NOMO-1 treated with DMSO at 0.1 percent for 48 hours (cell line): ENCODE measurements at regions not wholly inside any gene's neighbourhood (a gene's known extent, or its start where the extent isn't known, plus 50 kb on each side); places are given as distances from the start of the nearest gene placed in this dataset.
A peak's percentile ranks its signal among the peaks of the same experiment; 100 is the strongest.
"Not testable (repeated sequence)": the region's sequence is repeated elsewhere in the genome, so short reads cannot be mapped to it uniquely, and the experiment has no call there.

ENCODE experiments used
- DNase-seq: peaks from one replicate; lab custom pipeline; 2025; ENCODE audit not compliant: unreplicated experiment; lab: John Stamatoyannopoulos, UW

DNA sequence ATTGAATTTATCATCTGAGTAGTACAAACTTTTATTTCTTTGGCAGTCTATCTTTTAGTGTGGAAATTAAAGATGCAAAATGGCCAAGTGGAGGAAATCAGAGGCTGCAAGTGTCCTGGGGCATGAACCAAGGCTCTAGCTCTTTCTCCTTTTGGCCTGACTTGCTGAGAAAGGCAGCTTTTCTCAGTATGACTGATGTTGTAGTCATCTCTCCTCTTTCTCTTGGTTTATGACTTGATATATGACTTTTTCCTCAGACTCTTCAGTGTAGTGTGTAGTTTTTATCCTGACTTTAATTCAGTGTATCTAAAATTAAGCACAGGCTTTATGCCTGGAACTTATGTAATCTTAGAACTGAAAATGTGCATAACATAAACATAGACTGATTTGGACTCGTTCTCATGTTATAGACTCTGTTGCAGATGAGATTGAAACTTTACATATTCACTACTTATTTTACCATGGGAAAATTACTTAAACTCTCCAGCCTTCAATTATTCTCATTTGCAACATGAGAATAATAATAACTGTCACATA is 65.7 kb downstream of the SLITRK5 start:
- DNase-seq = no peak

DNA sequence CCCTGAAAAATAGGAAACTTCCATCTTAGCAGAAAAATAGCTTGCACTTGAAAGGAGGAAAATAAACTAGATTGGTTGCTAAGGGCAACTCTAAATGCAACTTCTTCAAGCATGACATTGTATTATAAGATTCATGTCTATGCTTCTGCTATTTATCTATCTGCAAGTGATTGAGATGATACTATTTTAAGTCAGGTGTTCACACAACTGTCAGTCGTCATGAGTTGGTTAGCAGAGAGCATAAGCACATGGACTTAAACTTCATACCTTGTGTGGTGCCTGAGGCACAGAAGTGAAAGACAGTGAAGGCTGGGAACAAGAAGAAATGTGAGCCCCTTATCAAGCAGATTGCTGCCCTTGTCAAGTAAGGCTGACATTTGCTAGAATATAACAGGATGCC is 82.9 kb downstream of the SLITRK5 start:
- no peak for DNase-seq

- no peak for DNase-seq
Measured at GRCh38 chr13:87769445-87769844, 98.3 kb downstream of the SLITRK5 start.

DNA sequence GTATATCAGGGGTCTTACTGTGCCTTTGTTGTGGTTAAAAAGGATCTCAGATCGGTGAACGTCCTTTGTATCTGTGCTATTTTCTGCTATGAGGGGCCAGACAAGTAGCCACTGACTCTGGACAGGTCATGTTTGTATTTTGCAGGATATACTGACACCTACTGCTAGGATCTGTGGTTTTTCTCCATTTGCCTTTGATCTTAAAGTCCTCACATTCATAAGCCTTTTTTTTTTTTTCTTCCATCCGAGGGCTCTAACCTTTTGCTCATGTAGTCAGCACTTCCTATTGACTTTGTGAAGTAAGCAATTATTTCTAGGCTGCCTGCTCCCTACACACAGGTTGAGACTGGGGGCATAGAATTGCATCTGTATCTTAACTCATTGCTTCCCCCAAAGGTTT is 106.2 kb downstream of the SLITRK5 start:
- DNase-seq = no peak

DNA sequence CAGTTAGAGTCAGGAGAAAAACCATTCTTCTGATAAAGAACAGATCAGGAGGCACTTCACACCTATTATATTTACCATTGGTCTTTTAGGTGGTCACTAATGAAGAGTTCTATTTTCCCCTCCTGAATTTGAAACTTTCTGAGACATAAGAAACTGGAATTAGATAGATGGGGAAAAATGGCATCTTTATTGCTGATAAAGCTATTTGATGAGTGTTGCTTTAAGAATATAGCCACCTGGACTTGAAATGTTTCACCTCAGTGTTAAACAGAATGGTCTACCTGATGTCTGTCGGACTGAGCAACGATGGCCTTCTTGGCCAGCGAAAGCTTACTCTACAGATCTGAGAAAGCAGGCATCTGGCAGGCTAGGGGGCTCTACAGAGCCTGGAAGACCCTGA is 107.0 kb downstream of the SLITRK5 start:
- no peak for DNase-seq

GRCh38 chr13:87779426-87779825 is 108.3 kb downstream of the SLITRK5 start:
- DNase-seq = no peak

GRCh38 chr13:87783366-87783765 is 112.2 kb downstream of the SLITRK5 start:
- no peak for DNase-seq

DNA sequence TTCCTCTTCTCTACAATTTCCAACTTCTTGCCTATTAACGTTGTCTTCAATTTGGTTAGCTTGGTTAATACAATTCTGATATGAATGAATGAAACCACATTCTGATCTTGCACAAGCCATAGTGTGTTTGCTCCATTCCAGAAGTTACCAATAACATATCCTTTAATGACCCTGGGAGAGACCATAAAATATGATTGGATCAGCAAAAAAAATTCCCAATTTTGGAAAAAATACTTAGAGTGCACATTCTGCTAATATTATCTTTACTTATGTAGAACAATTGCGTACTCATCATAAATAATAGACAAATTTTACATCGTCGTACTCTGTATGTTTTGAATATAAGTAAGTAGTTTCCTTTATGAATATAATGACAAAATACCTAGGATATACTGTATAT is 117.2 kb downstream of the SLITRK5 start:
- no peak for DNase-seq

DNA sequence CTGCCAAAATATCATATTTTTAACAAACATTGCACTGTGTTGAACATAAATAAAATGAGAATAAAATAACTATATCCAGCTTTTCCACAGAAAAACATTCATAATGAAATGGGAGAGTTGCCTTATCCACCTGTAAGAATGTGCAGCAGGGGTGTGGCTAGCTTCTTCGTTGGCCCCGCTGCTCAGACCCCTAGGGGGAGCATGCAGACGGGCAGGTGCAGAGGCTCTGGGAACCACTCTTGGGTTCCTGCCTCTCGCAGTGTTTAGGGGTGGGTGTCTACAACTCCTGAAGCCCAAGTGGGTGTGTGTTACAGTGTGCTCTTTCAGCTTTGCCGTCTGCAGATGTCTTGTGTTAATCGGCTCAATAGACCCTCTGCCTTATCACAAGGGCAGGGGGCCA is 121.7 kb downstream of the SLITRK5 start:
- DNase-seq = no peak

DNA sequence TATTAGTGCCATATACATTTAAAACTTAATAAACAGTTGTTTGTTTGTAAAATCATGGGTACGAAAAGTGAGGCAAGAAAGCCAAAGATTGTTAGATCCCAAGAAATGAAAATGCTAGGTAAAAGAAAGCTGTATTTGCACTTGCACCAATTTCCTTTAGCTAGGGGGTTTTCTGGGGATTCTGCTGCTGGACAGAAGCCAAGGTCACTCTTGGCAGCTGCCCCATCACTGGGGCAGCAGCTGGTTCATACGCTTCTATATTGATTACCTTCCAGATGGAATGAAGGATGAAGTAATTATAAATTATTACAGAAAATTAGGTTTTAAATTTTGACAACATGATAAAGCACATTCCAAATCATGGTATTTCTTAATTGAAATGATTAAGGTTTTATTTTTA is 127.4 kb downstream of the SLITRK5 start:
- no peak for DNase-seq

DNA sequence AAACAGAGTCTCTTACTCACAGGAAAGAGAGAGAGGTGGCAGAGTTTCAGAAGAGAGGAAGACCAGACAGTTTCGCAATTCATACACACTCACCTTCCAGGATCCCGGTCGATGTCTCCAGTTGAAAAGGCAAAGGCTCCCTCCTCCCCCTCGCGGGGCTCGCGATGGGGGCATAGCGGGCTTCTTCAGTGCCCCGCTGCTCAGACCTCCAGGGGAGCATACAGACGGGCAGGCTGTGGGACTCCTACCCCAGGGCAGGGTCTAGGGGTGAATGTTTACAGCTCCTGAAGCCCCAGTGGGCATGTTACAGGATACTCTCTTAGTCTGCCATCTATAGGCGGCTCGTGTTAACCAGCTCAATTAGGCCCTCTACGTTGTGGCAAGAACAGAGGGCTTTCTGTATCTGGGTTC is 139.2 kb downstream of the SLITRK5 start:
- DNase-seq = no peak

DNA sequence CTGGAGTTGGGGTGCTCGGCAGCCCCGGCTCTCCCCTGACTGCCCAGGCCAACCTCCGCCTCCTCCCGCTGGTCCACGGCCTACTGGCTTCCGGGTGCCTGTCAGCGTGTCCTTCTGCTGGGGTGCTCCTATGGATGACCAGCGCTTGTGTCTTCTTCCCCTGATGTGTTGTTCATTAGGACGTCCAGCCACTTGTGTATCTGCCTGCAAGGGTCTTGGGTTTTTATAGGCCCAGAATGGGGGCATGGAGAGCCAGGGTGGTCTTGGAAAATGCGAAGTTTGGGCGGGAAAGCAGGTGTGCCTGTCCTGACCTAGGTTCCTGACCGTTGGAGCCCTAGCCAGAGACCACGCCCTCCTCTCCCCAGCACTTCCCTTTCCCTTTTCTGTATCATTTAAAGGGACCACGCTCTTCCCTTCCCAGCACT is 139.8 kb downstream of the SLITRK5 start:
- DNase-seq = no peak

DNA sequence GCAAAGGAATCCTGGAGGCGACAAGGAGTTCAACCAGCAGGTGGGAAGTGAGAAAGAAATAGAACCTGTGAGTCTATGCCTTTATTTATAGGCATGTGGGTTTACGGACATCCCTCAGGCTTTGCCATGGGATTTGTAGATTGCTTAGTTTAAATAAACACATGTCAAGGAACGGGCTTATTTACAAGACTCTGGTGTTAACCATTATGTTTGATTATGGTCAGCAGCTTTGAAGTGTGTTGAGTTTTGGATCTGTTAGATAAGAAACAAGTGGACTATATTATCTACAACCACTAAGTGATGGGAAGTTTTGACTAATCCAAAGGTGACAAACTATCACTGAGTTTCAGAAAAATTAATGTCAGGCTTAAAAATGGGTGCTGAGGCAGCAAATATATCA is 143.2 kb downstream of the SLITRK5 start:
- DNase-seq = no peak

GRCh38 chr13:87820241-87820640 is 149.1 kb downstream of the SLITRK5 start:
- DNase-seq = no peak

GRCh38 chr13:87821512-87821911 is 150.3 kb downstream of the SLITRK5 start:
- peak; percentile 61 for DNase-seq

DNA sequence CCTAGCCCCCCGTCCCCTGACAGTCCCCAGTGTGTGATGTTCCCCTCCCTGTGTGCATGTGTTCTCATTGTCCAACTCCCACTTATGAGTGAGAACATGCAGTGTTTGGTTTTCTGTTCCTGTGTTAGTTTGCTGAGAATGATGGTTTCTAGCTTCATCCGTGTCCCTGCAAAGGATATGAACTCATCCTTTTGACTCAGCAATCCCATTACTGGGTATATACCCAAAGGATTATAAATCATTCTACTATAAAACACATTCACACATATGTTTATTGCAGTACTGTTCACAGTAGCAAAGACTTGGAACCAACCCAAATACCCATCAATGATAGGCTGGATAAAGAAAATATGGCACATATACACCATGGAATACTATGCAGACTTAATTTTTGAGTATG is 155.1 kb downstream of the SLITRK5 start:
- DNase-seq = not testable (repeated sequence)

DNA sequence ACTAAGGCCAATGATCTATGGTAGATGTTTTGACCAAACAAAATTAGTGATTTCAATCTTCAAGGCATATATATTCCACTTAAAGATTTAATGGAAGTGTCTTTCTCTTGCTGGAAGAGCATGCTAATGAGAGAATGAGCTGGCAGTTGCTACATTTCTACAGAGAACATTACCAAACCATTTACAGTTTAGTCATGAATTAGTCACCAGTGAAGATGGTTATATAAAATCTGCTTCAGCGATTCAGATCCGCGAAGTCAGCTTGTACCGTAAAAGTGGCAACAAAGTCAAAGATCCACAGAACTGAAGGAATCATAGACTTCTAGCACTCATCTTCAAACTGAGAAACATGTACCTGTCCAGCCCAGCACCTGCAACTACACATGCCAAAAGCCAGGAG is 156.3 kb downstream of the SLITRK5 start:
- DNase-seq = no peak

DNA sequence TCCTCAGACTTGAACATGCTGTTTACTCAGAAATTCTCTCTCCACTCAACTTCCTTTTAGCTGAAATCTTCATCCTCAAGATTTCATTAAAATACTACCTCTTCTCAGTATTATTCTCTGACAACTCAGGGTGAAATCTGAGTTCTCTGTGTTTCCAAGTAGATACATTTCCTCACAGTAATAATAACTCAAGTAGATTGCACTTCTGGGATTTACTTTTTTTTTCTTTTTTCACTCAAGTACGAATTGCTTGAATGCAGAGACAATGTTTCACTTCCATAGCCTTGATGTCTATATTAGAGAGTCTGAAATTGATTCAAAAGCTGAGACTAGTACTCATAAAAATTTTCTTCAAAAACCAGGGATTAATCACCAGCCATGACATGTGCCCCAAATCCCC is 166.4 kb downstream of the SLITRK5 start:
- no peak for DNase-seq

- DNase-seq = no peak
Measured at GRCh38 chr13:87837946-87838345, 166.8 kb downstream of the SLITRK5 start.

DNA sequence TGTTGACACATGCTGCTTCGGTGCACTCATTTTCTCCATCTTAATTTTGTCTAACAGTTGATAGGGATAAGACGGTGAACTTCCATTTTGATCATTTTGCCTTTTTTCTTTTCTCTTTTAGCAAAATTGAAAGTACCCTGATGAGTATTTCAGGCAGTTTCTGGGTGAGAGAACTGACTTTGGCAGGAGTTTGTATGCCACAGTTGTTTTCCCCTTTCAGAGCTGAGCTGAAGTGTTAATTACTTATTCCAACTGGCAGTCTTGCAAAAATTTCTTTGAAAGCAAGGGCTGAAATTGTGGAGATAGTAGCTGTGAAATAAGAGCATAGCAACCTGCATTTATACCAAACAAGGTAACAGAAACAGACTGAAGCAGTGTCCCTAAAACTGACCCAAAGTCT is 180.2 kb downstream of the SLITRK5 start:
- DNase-seq = no peak

GRCh38 chr13:87855553-87855952 is 184.4 kb downstream of the SLITRK5 start:
- no peak for DNase-seq

- DNase-seq = no peak
Measured at GRCh38 chr13:87859261-87859660, 188.1 kb downstream of the SLITRK5 start.

- no peak for DNase-seq
Measured at GRCh38 chr13:87867426-87867825, 196.3 kb downstream of the SLITRK5 start.

GRCh38 chr13:87868731-87869130 is 197.6 kb downstream of the SLITRK5 start:
- DNase-seq = no peak
